PC-9 (cell line): ENCODE measurements at regions not wholly inside any gene's neighbourhood (a gene's known extent, or its start where the extent isn't known, plus 50 kb on each side); places are given as distances from the start of the nearest gene placed in this dataset.

Source experiments
- CTCF ChIP-seq: fragments of 200-600 bp; sonication (generic); conservative IDR thresholded peaks from 2 replicates; pipeline ENCODE4 v1.6.1; 2017; ENCODE audit warnings: mixed run types, antibody characterized with exemption, mild to moderate bottlenecking, moderate library complexity
- EZH2 ChIP-seq: fragments of 200-600 bp; sonication (generic); IDR thresholded peaks from 2 replicates; pipeline ENCODE4 v1.8.0; 2017; ENCODE audit warnings: antibody characterized with exemption, low read depth

- TF ChIP-seq CTCF (peak; percentile 79), EZH2 (no peak)
These were observed 188.7 kb upstream of the LINGO1 start for GRCh38 chr15:77821188-77821958.
